SK-N-SH (cell line): ENCODE measurements at regions not wholly inside any gene's neighbourhood (a gene's known extent, or its start where the extent isn't known, plus 50 kb on each side); places are given as distances from the start of the nearest gene placed in this dataset.

Source experiments
- CTCF ChIA-PET: fragments of 300-600, 350-600 bp; formaldehyde crosslinking; extraction: SDS; loops from one replicate; lab custom pipeline; 2021; lab: Yijun Ruan, JAX
- POLR2A ChIA-PET: fragments of 350-600 bp; sonication (Branson Sonifier 250); formaldehyde crosslinking; extraction: SDS; loops from one replicate; lab custom pipeline; 2020; ENCODE audit warnings: antibody characterized with exemption, inconsistent platforms; lab: Yijun Ruan, JAX
- DNase-seq: peaks from one replicate; pipeline ENCODE4 v3.0.0; 2012
- H2AFZ ChIP-seq: fragments of 200-600 bp; sonication (generic); 2 replicates; pipeline ENCODE4 v1.8.1; 2016; ENCODE audit warnings: antibody characterized with exemption, mild to moderate bottlenecking, low read depth
- H3F3A ChIP-seq: fragments of 200-600 bp; sonication (generic); replicated peaks from 2 replicates; pipeline ENCODE3; 2016; ENCODE audit warnings: antibody characterized with exemption, mild to moderate bottlenecking; ENCODE audit not compliant: insufficient read depth
- H3K27ac ChIP-seq, 2 experiments: fragments of 200-500 bp in 1 of 2; fragments of 200-600 bp in 1 of 2; sonication (Bioruptor generic) in 1 of 2; sonication (generic), shearing (Covaris generic) in 1 of 2; 2 replicates each; pipeline versions ENCODE4 v1.5.1 to v1.6.1; 2014 to 2016; ENCODE audit warnings: low read depth in 2 of 2, inconsistent platforms in 1 of 2, low read length in 1 of 2, mild to moderate bottlenecking in 1 of 2, mixed read lengths in 1 of 2
- H3K27me3 ChIP-seq: fragments of 200-600 bp; sonication (generic), shearing (Covaris generic); 2 replicates; pipeline ENCODE4 v1.6.1; 2016; ENCODE audit warnings: mixed run types; ENCODE audit not compliant: insufficient read depth
- H3K36me3 ChIP-seq, 2 experiments: fragments of 200-500 bp in 1 of 2; fragments of 200-600 bp in 1 of 2; sonication (Bioruptor generic) in 1 of 2; sonication (generic) in 1 of 2; replicated peaks in 1 of 2; 2 replicates each; pipeline versions ENCODE3 to v1.5.1; 2014 to 2016; ENCODE audit warnings: low read length in 1 of 2, mild to moderate bottlenecking in 1 of 2; ENCODE audit not compliant: insufficient read depth in 2 of 2, control insufficient read depth in 1 of 2
- H3K4me1 ChIP-seq, 2 experiments: fragments of 200-500 bp in 1 of 2; fragments of 200-600 bp in 1 of 2; sonication (Bioruptor generic) in 1 of 2; sonication (generic), shearing (Covaris generic) in 1 of 2; 2 replicates each; pipeline versions ENCODE4 v1.5.1 to v1.6.1; 2014 to 2016; ENCODE audit warnings: low read depth in 1 of 2, low read length in 1 of 2, mixed run types in 1 of 2; ENCODE audit not compliant: insufficient read depth in 2 of 2, control insufficient read depth in 1 of 2
- H3K4me2 ChIP-seq: fragments of 200-600 bp; sonication (generic), shearing (Covaris generic); 2 replicates; pipeline ENCODE4 v1.6.1; 2017; ENCODE audit warnings: mixed run types
- H3K4me3 ChIP-seq, 2 experiments: fragments of 200-500 bp in 1 of 2; fragments of 200-600 bp in 1 of 2; sonication (Bioruptor generic) in 1 of 2; sonication (generic), shearing (Covaris generic) in 1 of 2; 2 replicates each; pipeline versions ENCODE4 v1.5.1 to v1.8.1; 2014 to 2016; ENCODE audit warnings: low read depth in 2 of 2, inconsistent platforms in 1 of 2, low read length in 1 of 2, mild to moderate bottlenecking in 1 of 2, mixed read lengths in 1 of 2, moderate library complexity in 1 of 2
- H3K79me2 ChIP-seq: fragments of 200-600 bp; sonication (generic); 2 replicates; pipeline ENCODE4 v1.8.1; 2017; ENCODE audit warnings: mild to moderate bottlenecking; ENCODE audit not compliant: insufficient read depth
- H3K9ac ChIP-seq: fragments of 200-600 bp; sonication (generic); 2 replicates; pipeline ENCODE4 v1.6.1; 2017; ENCODE audit warnings: mixed run types
- H3K9me2 ChIP-seq: fragments of 200-600 bp; sonication (generic); 2 replicates; pipeline ENCODE4 v1.6.1; 2017; ENCODE audit warnings: mixed run types
- H3K9me3 ChIP-seq: fragments of 200-600 bp; sonication (generic); 2 replicates; pipeline ENCODE4 v1.6.1; 2017; ENCODE audit warnings: mixed run types, mild to moderate bottlenecking, moderate library complexity
- H4K20me1 ChIP-seq: fragments of 200-600 bp; sonication (generic); 2 replicates; pipeline ENCODE4 v1.6.1; 2017; ENCODE audit warnings: mild to moderate bottlenecking, mixed run types; ENCODE audit not compliant: insufficient read depth
- CTCF ChIP-seq: fragments of 200-600 bp; sonication (generic); IDR thresholded peaks from 2 replicates; pipeline ENCODE4 v1.6.1; 2017; ENCODE audit warnings: antibody characterized with exemption, mild to moderate bottlenecking, moderate library complexity
- ELF1 ChIP-seq: IDR thresholded peaks from 2 replicates; pipeline ENCODE4 v1.4.0; 2012
- FOSL2 ChIP-seq: IDR thresholded peaks from 2 replicates; pipeline ENCODE4 v1.4.0; 2012; ENCODE audit warnings: low read depth, mild to moderate bottlenecking, moderate library complexity, borderline replicate concordance
- FOXJ3 ChIP-seq: sonication (generic); formaldehyde crosslinking; IDR thresholded peaks from 2 replicates; pipeline ENCODE4 v1.5.1; 2020; ENCODE audit warnings: mild to moderate bottlenecking, missing genetic modification reagents
- GATA2 ChIP-seq: sonication (generic); formaldehyde crosslinking; IDR thresholded peaks from 2 replicates; pipeline ENCODE4 v1.5.0; 2020; ENCODE audit warnings: mild to moderate bottlenecking, missing genetic modification reagents
- MXI1 ChIP-seq: IDR thresholded peaks from 2 replicates; pipeline ENCODE4 v1.6.1; 2012; ENCODE audit warnings: mild to moderate bottlenecking, low read depth, low read length, improper control_type of control experiment
- NRF1 ChIP-seq: IDR thresholded peaks from 2 replicates; pipeline ENCODE4 v1.6.1; 2012; ENCODE audit warnings: low read depth, mild to moderate bottlenecking, low read length
- POLR2AphosphoS5 ChIP-seq: IDR thresholded peaks from 2 replicates; pipeline ENCODE4 v1.6.1; 2012; ENCODE audit warnings: low read depth, low read length
- REST ChIP-seq: IDR thresholded peaks from 2 replicates; pipeline ENCODE4 v1.6.1; 2012; ENCODE audit warnings: mild to moderate bottlenecking, low read depth, low read length, moderate library complexity
- RFX5 ChIP-seq: IDR thresholded peaks from 2 replicates; pipeline ENCODE4 v1.6.1; 2012; ENCODE audit warnings: mild to moderate bottlenecking, improper control_type of control experiment, low read length
- RXRA ChIP-seq: IDR thresholded peaks from 2 replicates; pipeline ENCODE4 v1.4.0; 2012; ENCODE audit warnings: low read depth, mild to moderate bottlenecking, borderline replicate concordance
- SIN3A ChIP-seq: IDR thresholded peaks from 2 replicates; pipeline ENCODE4 v1.6.1; 2012; ENCODE audit warnings: low read depth, mild to moderate bottlenecking, low read length, moderate library complexity, borderline replicate concordance
- SMC3 ChIP-seq: IDR thresholded peaks from 2 replicates; pipeline ENCODE4 v1.6.1; 2012; ENCODE audit warnings: low read depth, low read length, improper control_type of control experiment
- WGBS: methylation state at CpG from one replicate; pipeline ENCODE4 v1.1.6; 2017; ENCODE audit warnings: low lambda C conversion rate; 5-methylcytosine and 5-hydroxymethylcytosine counted together
- TF ChIP-seq, protein P1 (sequence below): fragments of 150-350 bp; IDR thresholded peaks from 2 replicates; pipeline ENCODE4 v1.6.1; 2017; ENCODE audit warnings: antibody characterized with exemption, low read length, low read depth, borderline replicate concordance
- TF ChIP-seq, protein P2 (sequence below): IDR thresholded peaks from 2 replicates; pipeline ENCODE4 v1.4.0; 2012; ENCODE audit warnings: low read depth, borderline replicate concordance

GRCh38 chr22:49005557-49005956, 822.1 kb downstream of the BRD1 start:
- Histone ChIP-seq H3K4me1 (peaks cover 0 to 32% of the 10 kb centered on the region in 2 experiments; a peak in 1 of 4 replicates), H3K79me2 (no peaks in the 10 kb centered on the region), H3K4me2 (no peak overlapping the region), H3K27ac (no peak overlapping the region), H3K9ac (no peak overlapping the region), H3K9me3 (no peaks in the 10 kb centered on the region), H3K36me3 (no peaks in the 10 kb centered on the region), H3K9me2 (no peaks in the 10 kb centered on the region), H3K27me3 (peaks cover 4% of the 10 kb centered on the region; the same call in 1 of the 2 replicates), H2AFZ (no peak overlapping the region), H3F3A (no peaks in the 10 kb centered on the region), H3K4me3 (no peak overlapping the region)
- POLR2A ChIA-PET: interaction anchor here (0.6 kb wide), 1 partner anchor 306 kb away, joined by 3 read pairs; no protein-coding TSS in a partner anchor
- DNase-seq: no peak
- TF ChIP-seq NRF1: no peak
- no peak for TF ChIP-seq SIN3A
- no peak for TF ChIP-seq RFX5
- TF ChIP-seq, protein P1, sequence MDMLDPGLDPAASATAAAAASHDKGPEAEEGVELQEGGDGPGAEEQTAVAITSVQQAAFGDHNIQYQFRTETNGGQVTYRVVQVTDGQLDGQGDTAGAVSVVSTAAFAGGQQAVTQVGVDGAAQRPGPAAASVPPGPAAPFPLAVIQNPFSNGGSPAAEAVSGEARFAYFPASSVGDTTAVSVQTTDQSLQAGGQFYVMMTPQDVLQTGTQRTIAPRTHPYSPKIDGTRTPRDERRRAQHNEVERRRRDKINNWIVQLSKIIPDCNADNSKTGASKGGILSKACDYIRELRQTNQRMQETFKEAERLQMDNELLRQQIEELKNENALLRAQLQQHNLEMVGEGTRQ: no peak
- TF ChIP-seq POLR2AphosphoS5: no peak
- TF ChIP-seq FOXJ3 (CRISPR knock-in tag): no peak
- no peak for TF ChIP-seq ELF1
- no peak for TF ChIP-seq REST
- TF ChIP-seq, protein P2, sequence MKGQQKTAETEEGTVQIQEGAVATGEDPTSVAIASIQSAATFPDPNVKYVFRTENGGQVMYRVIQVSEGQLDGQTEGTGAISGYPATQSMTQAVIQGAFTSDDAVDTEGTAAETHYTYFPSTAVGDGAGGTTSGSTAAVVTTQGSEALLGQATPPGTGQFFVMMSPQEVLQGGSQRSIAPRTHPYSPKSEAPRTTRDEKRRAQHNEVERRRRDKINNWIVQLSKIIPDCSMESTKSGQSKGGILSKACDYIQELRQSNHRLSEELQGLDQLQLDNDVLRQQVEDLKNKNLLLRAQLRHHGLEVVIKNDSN: no peak
- TF ChIP-seq GATA2: no peak
- no peak for TF ChIP-seq CTCF
- TF ChIP-seq SMC3: no peak
- TF ChIP-seq RXRA: no peak
- no peak for TF ChIP-seq FOSL2
- no peak for TF ChIP-seq MXI1
- TF ChIP-seq, all 33 proteins: peak for 0
- CTCF ChIA-PET: no interaction called here
- 49% methylated on average over 7 of the region's 7 CpGs for WGBS
- H4K20me1 ChIP-seq: no peaks in the 10 kb centered on the region
